Fibroblast of lung (primary cell): ENCODE measurements at regions not wholly inside any gene's neighbourhood (a gene's known extent, or its start where the extent isn't known, plus 50 kb on each side); places are given as distances from the start of the nearest gene placed in this dataset.

Experiments
- CTCF ChIP-seq, 2 donors: IDR thresholded peaks in 1 of 2; conservative IDR thresholded peaks in 1 of 2; 1 replicate in 1 of 2; 2 replicates in 1 of 2; pipeline ENCODE4 v1.5.1; 2011 to 2012; ENCODE audit warnings: low read length in 2 of 2, control low read depth in 1 of 2, inconsistent platforms in 1 of 2, low read depth in 1 of 2, mild to moderate bottlenecking in 1 of 2
- EZH2 ChIP-seq: IDR thresholded peaks from 2 replicates; pipeline ENCODE4 v1.5.1; 2012; ENCODE audit warnings: low read length, control low read depth, mild to moderate bottlenecking; ENCODE audit errors: missing control alignments

- TF ChIP-seq EZH2 (no peak), CTCF (conservative IDR thresholded peaks at IDR 0.05 in 1 of 2, IDR thresholded peaks at IDR 0.05 in 1 of 2; ENCODE audit: low read depth in 1 of 2, low read length in 2 of 2) (no peak)
Measured at GRCh38 chr3:76726034-76726433, 313.9 kb upstream of the ROBO2 start.
